ENCODE measurements at regions not wholly inside any gene's neighbourhood (a gene's known extent, or its start where the extent isn't known, plus 50 kb on each side); places are given as distances from the start of the nearest gene placed in this dataset.

GRCh38 chr3:70823622-70824021 lies 511.2 kb upstream of the MDFIC2 start:
- TF ChIP-seq, protein P1, sequence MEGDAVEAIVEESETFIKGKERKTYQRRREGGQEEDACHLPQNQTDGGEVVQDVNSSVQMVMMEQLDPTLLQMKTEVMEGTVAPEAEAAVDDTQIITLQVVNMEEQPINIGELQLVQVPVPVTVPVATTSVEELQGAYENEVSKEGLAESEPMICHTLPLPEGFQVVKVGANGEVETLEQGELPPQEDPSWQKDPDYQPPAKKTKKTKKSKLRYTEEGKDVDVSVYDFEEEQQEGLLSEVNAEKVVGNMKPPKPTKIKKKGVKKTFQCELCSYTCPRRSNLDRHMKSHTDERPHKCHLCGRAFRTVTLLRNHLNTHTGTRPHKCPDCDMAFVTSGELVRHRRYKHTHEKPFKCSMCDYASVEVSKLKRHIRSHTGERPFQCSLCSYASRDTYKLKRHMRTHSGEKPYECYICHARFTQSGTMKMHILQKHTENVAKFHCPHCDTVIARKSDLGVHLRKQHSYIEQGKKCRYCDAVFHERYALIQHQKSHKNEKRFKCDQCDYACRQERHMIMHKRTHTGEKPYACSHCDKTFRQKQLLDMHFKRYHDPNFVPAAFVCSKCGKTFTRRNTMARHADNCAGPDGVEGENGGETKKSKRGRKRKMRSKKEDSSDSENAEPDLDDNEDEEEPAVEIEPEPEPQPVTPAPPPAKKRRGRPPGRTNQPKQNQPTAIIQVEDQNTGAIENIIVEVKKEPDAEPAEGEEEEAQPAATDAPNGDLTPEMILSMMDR (conservative IDR thresholded peaks at IDR 0.05), result no peak

GRCh38 chr3:70822669-70823068 lies 510.2 kb upstream of the MDFIC2 start:
- peak overlapping the region; percentile 12 for H3K27ac ChIP-seq
- TF ChIP-seq, protein P1 (conservative IDR thresholded peaks at IDR 0.05), result no peak

More at GRCh38 chr3:70823622-70824021, 511.2 kb upstream of the MDFIC2 start:
- H3K27ac ChIP-seq, result no peak overlapping the region

DNA sequence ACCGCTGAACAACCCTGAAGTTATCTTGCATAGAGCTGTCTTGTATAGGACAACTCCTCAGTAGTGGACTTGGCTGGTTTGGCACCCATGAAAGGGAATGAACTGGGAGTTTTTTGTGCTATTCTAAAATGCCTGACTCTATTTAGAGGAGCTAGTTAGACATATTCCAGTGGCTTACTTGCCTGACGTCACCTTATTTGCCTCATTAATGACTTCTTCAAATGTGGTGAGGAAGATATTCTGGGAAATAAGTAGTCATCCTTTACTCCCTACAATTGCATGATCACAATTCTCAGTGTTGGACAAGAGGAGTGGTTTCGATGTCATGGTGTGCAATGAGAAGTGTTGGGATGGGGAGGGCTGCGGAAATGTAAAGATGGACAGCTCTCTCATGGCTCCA lies 509.2 kb upstream of the MDFIC2 start:
- TF ChIP-seq, protein P1 (conservative IDR thresholded peaks at IDR 0.05), result no peak

GRCh38 chr3:70820397-70820796 lies 508.0 kb upstream of the MDFIC2 start:
- TF ChIP-seq, protein P1 (conservative IDR thresholded peaks at IDR 0.05), result no peak
- no peak overlapping the region for H3K27ac ChIP-seq

More for the DNA sequence above, 509.2 kb upstream of the MDFIC2 start:
- H3K27ac ChIP-seq, result no peak overlapping the region

GRCh38 chr3:70818145-70818544 lies 505.7 kb upstream of the MDFIC2 start:
- TF ChIP-seq, protein P1 (conservative IDR thresholded peaks at IDR 0.05), result no peak

DNA sequence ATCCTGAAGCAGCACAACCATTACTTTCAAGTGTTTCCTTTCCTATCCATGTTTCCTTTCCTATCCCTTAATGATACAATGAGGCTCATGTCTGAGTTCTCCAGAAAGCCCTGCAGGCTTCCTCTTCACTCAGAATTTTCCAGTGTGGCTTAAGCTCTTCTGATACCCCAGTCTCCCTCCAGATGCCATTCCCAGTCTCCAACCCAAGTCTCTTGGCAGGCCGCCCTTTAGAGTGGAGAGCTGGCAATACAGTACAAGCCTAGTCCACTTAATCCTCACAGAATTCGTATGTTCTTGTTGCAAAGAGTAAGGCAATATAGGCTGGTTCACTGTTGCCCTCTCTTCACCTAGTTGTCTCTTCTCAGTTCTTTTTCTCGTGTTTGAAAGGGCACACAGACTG lies 503.9 kb upstream of the MDFIC2 start:
- TF ChIP-seq, protein P1 (conservative IDR thresholded peaks at IDR 0.05), result no peak
- H3K27ac ChIP-seq, result no peak overlapping the region

More at GRCh38 chr3:70818145-70818544, 505.7 kb upstream of the MDFIC2 start:
- H3K27ac ChIP-seq, result no peak overlapping the region

- H3K27ac ChIP-seq, result no peak overlapping the region
- TF ChIP-seq, protein P1 (conservative IDR thresholded peaks at IDR 0.05), result no peak
Observed at GRCh38 chr3:70815817-70816216, 503.4 kb upstream of the MDFIC2 start.

Data from VCaP (cell line).